GM19035 (cell line): ENCODE measurements at regions not wholly inside any gene's neighbourhood (a gene's known extent, or its start where the extent isn't known, plus 50 kb on each side); places are given as distances from the start of the nearest gene placed in this dataset.
"Not testable (repeated sequence)": the region's sequence is repeated elsewhere in the genome, so short reads cannot be mapped to it uniquely, and the experiment has no call there.

Experiments
- ATAC-seq: cut with Tn5 transposase; IDR thresholded peaks from one replicate; pipeline ENCODE4 v1.9.1; 2021; ENCODE audit not compliant: unreplicated experiment

GRCh38 chr5:101532430-101532829 is 629.3 kb upstream of the ST8SIA4 start:
- ATAC-seq, result no peak

- no peak for ATAC-seq
These were observed 627.9 kb upstream of the ST8SIA4 start for GRCh38 chr5:101531026-101531425.

GRCh38 chr5:101529094-101529493 is 626.0 kb upstream of the ST8SIA4 start:
- ATAC-seq, result not testable (repeated sequence)

GRCh38 chr5:101520417-101520816 is 617.3 kb upstream of the ST8SIA4 start:
- ATAC-seq, result no peak

GRCh38 chr5:101517795-101518194 is 614.7 kb upstream of the ST8SIA4 start:
- ATAC-seq, result no peak

GRCh38 chr5:101515721-101516120 is 612.6 kb upstream of the ST8SIA4 start:
- ATAC-seq, result no peak

GRCh38 chr5:101505891-101506570 is 602.9 kb upstream of the ST8SIA4 start:
- no peak for ATAC-seq

GRCh38 chr5:101482931-101483330 is 579.8 kb upstream of the ST8SIA4 start:
- no peak for ATAC-seq

- no peak for ATAC-seq
These were observed 570.4 kb upstream of the ST8SIA4 start for GRCh38 chr5:101473483-101473882.

- no peak for ATAC-seq
These were observed 558.4 kb upstream of the ST8SIA4 start for GRCh38 chr5:101461455-101461854.

GRCh38 chr5:101458587-101458986 is 555.5 kb upstream of the ST8SIA4 start:
- ATAC-seq, result no peak

- ATAC-seq, result no peak
These were observed 552.8 kb upstream of the ST8SIA4 start for GRCh38 chr5:101455851-101456250.

GRCh38 chr5:101455048-101455447 is 552.0 kb upstream of the ST8SIA4 start:
- no peak for ATAC-seq

GRCh38 chr5:101442281-101442680 is 539.2 kb upstream of the ST8SIA4 start:
- not testable (repeated sequence) for ATAC-seq

GRCh38 chr5:101440173-101440572 is 537.1 kb upstream of the ST8SIA4 start:
- no peak for ATAC-seq

GRCh38 chr5:101437351-101437750 is 534.3 kb upstream of the ST8SIA4 start:
- ATAC-seq, result no peak

GRCh38 chr5:101435768-101436167 is 532.7 kb upstream of the ST8SIA4 start:
- no peak for ATAC-seq

- ATAC-seq, result no peak
These were observed 528.1 kb upstream of the ST8SIA4 start for GRCh38 chr5:101431201-101431600.

GRCh38 chr5:101430551-101430950 is 527.5 kb upstream of the ST8SIA4 start:
- ATAC-seq, result no peak

GRCh38 chr5:101429241-101429640 is 526.2 kb upstream of the ST8SIA4 start:
- ATAC-seq, result no peak

GRCh38 chr5:101425339-101425859 is 522.3 kb upstream of the ST8SIA4 start:
- ATAC-seq, result no peak

- ATAC-seq, result no peak
These were observed 521.6 kb upstream of the ST8SIA4 start for GRCh38 chr5:101424530-101425175.
